ENCODE measurements at regions not wholly inside any gene's neighbourhood (a gene's known extent, or its start where the extent isn't known, plus 50 kb on each side); places are given as distances from the start of the nearest gene placed in this dataset.

GRCh38 chr12:17661250-17661649, 428.7 kb downstream of the RERGL start:
- Histone ChIP-seq H3K56ac (ENCODE audit: insufficient read length, low read depth, low read length) (no peak overlapping the region), H3K4ac (ENCODE audit: low read depth, low read length) (no peak overlapping the region), H2BK15ac (ENCODE audit: low read depth, low read length) (no peak overlapping the region), H3K79me2 (ENCODE audit: insufficient read depth, low read length) (no peaks in the 10 kb centered on the region), H4K91ac (ENCODE audit: insufficient read length, low read depth, low read length) (no peak overlapping the region), H3K23me2 (ENCODE audit: insufficient read length, low read depth, low read length, poor library complexity, severe bottlenecking) (no peaks in the 10 kb centered on the region), H3K4me2 (ENCODE audit: insufficient read depth, insufficient read length, low read length) (no peak overlapping the region), H4K8ac (replicated peaks; ENCODE audit: insufficient read length, low read depth, low read length) (no peak overlapping the region), H2BK12ac (ENCODE audit: insufficient read length, low read depth, low read length) (no peak overlapping the region), H4K20me1 (ENCODE audit: control insufficient read depth, insufficient read depth, insufficient read length) (no peaks in the 10 kb centered on the region), H3K9me3 (ENCODE audit: control insufficient read depth, low read depth, low read length) (no peaks in the 10 kb centered on the region), H3K27me3 (ENCODE audit: insufficient read depth, low read length) (no peaks in the 10 kb centered on the region), H3K79me1 (ENCODE audit: insufficient read depth, low read depth, low read length, poor library complexity, severe bottlenecking) (no peaks in the 10 kb centered on the region), H2AK5ac (ENCODE audit: insufficient read length, low read length) (no peak overlapping the region), H4K5ac (ENCODE audit: insufficient read length, low read depth, low read length) (no peak overlapping the region), H3T11ph (ENCODE audit: low read length) (no peak overlapping the region), H3K9ac (ENCODE audit: extremely low read depth, insufficient read length, low read length) (no peak overlapping the region), H3K18ac (ENCODE audit: insufficient read length, low read depth, low read length) (no peak overlapping the region), H2BK120ac (ENCODE audit: low read depth, low read length, poor library complexity, severe bottlenecking) (no peak overlapping the region), H2BK20ac (ENCODE audit: low read depth, low read length, poor library complexity, severe bottlenecking) (no peak overlapping the region), H3K4me1 (ENCODE audit: insufficient read depth, low read length) (no peaks in the 10 kb centered on the region), H2AFZ (ENCODE audit: low read length) (no peak overlapping the region), H2BK5ac (ENCODE audit: insufficient read length, low read length) (no peak overlapping the region), H3K14ac (ENCODE audit: insufficient read depth, low read length) (no peak overlapping the region), H3K23ac (ENCODE audit: insufficient read length, low read depth, low read length) (no peak overlapping the region), H3K27ac (ENCODE audit: insufficient read length, low read depth, low read length) (no peak overlapping the region)
- DNase-seq: no peak
- no peak overlapping the region for H3K4me3 Mint-ChIP-seq
- TF ChIP-seq, protein P1, sequence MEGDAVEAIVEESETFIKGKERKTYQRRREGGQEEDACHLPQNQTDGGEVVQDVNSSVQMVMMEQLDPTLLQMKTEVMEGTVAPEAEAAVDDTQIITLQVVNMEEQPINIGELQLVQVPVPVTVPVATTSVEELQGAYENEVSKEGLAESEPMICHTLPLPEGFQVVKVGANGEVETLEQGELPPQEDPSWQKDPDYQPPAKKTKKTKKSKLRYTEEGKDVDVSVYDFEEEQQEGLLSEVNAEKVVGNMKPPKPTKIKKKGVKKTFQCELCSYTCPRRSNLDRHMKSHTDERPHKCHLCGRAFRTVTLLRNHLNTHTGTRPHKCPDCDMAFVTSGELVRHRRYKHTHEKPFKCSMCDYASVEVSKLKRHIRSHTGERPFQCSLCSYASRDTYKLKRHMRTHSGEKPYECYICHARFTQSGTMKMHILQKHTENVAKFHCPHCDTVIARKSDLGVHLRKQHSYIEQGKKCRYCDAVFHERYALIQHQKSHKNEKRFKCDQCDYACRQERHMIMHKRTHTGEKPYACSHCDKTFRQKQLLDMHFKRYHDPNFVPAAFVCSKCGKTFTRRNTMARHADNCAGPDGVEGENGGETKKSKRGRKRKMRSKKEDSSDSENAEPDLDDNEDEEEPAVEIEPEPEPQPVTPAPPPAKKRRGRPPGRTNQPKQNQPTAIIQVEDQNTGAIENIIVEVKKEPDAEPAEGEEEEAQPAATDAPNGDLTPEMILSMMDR (conservative IDR thresholded peaks at IDR 0.05): no peak
- no CpG with 5 or more reads among the region's 1 CpG for WGBS (ENCODE audit: extremely low coverage, insufficient read length, low lambda C conversion rate)
- H3K27me3 Mint-ChIP-seq (ENCODE audit: low read depth): no peaks in the 10 kb centered on the region
- H3K4me1 Mint-ChIP-seq: peaks cover 2 to 3% of the 10 kb centered on the region in 2 experiments; a peak in 2 of 4 replicates
- H3K36me3 Mint-ChIP-seq (ENCODE audit: insufficient read depth in 1 of 3, low read depth in 3 of 3): peaks cover 0 to 1% (median 0%) of the 10 kb centered on the region in 3 experiments; a peak in 1 of 7 replicates
- peaks cover 0 to 2% of the 10 kb centered on the region in 2 experiments; a peak in 2 of 5 replicates for H3K9me3 Mint-ChIP-seq
- H3K27ac Mint-ChIP-seq: no peak overlapping the region
